GM23338 (cell line): ENCODE measurements at regions not wholly inside any gene's neighbourhood (a gene's known extent, or its start where the extent isn't known, plus 50 kb on each side); places are given as distances from the start of the nearest gene placed in this dataset.

Source experiments
- CTCF ChIP-seq, 2 experiments: fragments of 200-600 bp in 1 of 2; sonication (generic) in 1 of 2; conservative IDR thresholded peaks; 2 replicates each; pipeline versions ENCODE4 v1.5.1 to v1.6.1; 2016 to 2017; ENCODE audit warnings: antibody characterized with exemption in 2 of 2, low read depth in 2 of 2, mild to moderate bottlenecking in 2 of 2, moderate library complexity in 1 of 2
- EZH2phosphoT487 ChIP-seq: fragments of 200-600 bp; sonication (generic); IDR thresholded peaks from one replicate; pipeline ENCODE4 v1.8.1; 2018; ENCODE audit warnings: antibody characterized with exemption; ENCODE audit not compliant: unreplicated experiment
- JUNB ChIP-seq: IDR thresholded peaks from one replicate; pipeline ENCODE4 v1.6.1; 2016; ENCODE audit warnings: antibody characterized with exemption; ENCODE audit not compliant: unreplicated experiment
- REST ChIP-seq: IDR thresholded peaks from one replicate; pipeline ENCODE4 v1.6.1; 2018; ENCODE audit warnings: antibody characterized with exemption; ENCODE audit not compliant: unreplicated experiment
- STAT1 ChIP-seq: IDR thresholded peaks from one replicate; pipeline ENCODE4 v1.6.1; 2016; ENCODE audit warnings: antibody characterized with exemption; ENCODE audit not compliant: unreplicated experiment
- ZNF462 ChIP-seq: fragments of 250-450 bp; sonication (Bioruptor Pico); IDR thresholded peaks from 2 replicates; pipeline ENCODE4 v1.5.0; 2020; ENCODE audit warnings: mild to moderate bottlenecking, moderate library complexity

GRCh38 chr4:35063031-35063570 lies 1181.2 kb downstream of the ARAP2 start (continued):
- TF ChIP-seq ZNF462 (CRISPR knock-in tag): no peak
- TF ChIP-seq STAT1: no peak
- no peak for TF ChIP-seq EZH2phosphoT487
- no peak for TF ChIP-seq JUNB
- no peak for TF ChIP-seq CTCF (conservative IDR thresholded peaks at IDR 0.05; ENCODE audit: low read depth in 2 of 2)
- no peak for TF ChIP-seq REST
